Lung (tissue), 11 donors: ENCODE measurements at regions not wholly inside any gene's neighbourhood (a gene's known extent, or its start where the extent isn't known, plus 50 kb on each side); places are given as distances from the start of the nearest gene placed in this dataset.

Source experiments
- ATAC-seq: fragments of 200-7000 bp; cut with Tn5 transposase; one replicate; pipeline ENCODE4 v1.9.1; 2020; ENCODE audit warnings: moderate number of reproducible peaks; ENCODE audit not compliant: insufficient read depth, low FRiP score
- DNase-seq, 3 donors: peaks; one replicate each; pipeline ENCODE4 v3.0.0-alpha.2; 2013 to 2017
- H3K27ac ChIP-seq, 2 donors: one replicate each; pipeline ENCODE4 v1.5.1; 2013; ENCODE audit warnings: mild to moderate bottlenecking in 2 of 2, moderate library complexity in 2 of 2, control low read depth in 1 of 2, inconsistent platforms in 1 of 2, low read depth in 1 of 2, low read length in 1 of 2
- H3K27me3 ChIP-seq, 3 donors: one replicate each; pipeline ENCODE4 v1.5.1; 2013; ENCODE audit warnings: low read length in 2 of 3; ENCODE audit not compliant: control insufficient read depth in 3 of 3, insufficient read depth in 3 of 3
- H3K36me3 ChIP-seq, 4 donors: one replicate each; pipeline ENCODE4 v1.5.1; 2013; ENCODE audit warnings: low read length in 4 of 4, mild to moderate bottlenecking in 1 of 4, moderate library complexity in 1 of 4; ENCODE audit not compliant: control insufficient read depth in 4 of 4, insufficient read depth in 4 of 4
- H3K4me1 ChIP-seq, 5 donors: one replicate each; pipeline ENCODE4 v1.5.1; 2013; ENCODE audit warnings: low read length in 5 of 5, mild to moderate bottlenecking in 2 of 5, moderate library complexity in 1 of 5; ENCODE audit not compliant: control insufficient read depth in 5 of 5, insufficient read depth in 5 of 5
- H3K4me3 ChIP-seq: one replicate; pipeline ENCODE4 v1.5.1; 2013; ENCODE audit warnings: mild to moderate bottlenecking, control low read depth, moderate library complexity
- H3K9ac ChIP-seq, 2 donors: one replicate each; pipeline ENCODE4 v1.5.1; 2013; ENCODE audit warnings: low read length in 2 of 2, control low read depth in 1 of 2; ENCODE audit not compliant: insufficient read depth in 1 of 2
- H3K9me3 ChIP-seq, 4 donors: one replicate each; pipeline ENCODE4 v1.5.1; 2013; ENCODE audit warnings: low read length in 3 of 4, mild to moderate bottlenecking in 1 of 4, moderate library complexity in 1 of 4; ENCODE audit not compliant: control insufficient read depth in 4 of 4, insufficient read depth in 3 of 4
- WGBS, 2 donors: extraction: QIAGEN DNeasy Blood & Tissue Kit; methylation state at CpG; one replicate each; pipeline ENCODE4 v1.1.7; 2013; 5-methylcytosine and 5-hydroxymethylcytosine counted together
- TF ChIP-seq, protein P1 (sequence below): IDR thresholded peaks from 2 replicates; pipeline ENCODE4 v1.5.1; 2012; ENCODE audit warnings: mild to moderate bottlenecking; ENCODE audit errors: control extremely low read depth, extremely low read depth
- donor health status: control.
- donor health status: control.
- donor health status: Bipolar disorder and iron deficiency.
- donor health status: healthy.
- donor health status: DM: yes; HTN: yes; CAD: no.

DNA sequence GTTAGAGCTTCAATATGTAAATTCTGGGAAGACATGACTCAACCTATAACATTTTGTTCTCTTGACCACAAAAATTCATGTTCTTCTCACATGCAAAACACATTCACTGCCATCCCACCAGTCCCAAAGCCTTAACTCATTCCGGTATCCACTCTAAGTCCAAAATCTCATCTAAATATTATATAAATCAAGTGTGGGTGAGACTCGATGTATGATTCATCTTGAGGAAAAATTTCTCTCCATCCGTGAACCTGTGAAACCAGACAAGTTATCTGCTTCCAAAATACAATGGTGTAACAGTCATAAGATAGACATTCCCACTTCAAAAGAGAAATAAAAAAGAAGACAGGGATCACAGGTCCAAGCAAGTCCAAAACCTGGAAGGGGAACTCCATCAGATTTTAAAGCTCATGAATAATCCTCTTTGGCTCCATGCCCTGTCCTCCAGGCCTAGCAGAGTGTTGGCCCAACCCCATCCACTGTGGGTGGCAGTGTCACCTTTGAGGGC lies 101.3 kb downstream of the RAD51AP2 start:
- H3K4me1 ChIP-seq: no peaks in the 10 kb centered on the region
- H3K4me3 ChIP-seq: no peak overlapping the region
- DNase-seq: no peak
- no peaks in the 10 kb centered on the region for H3K9me3 ChIP-seq
- TF ChIP-seq, protein P1, sequence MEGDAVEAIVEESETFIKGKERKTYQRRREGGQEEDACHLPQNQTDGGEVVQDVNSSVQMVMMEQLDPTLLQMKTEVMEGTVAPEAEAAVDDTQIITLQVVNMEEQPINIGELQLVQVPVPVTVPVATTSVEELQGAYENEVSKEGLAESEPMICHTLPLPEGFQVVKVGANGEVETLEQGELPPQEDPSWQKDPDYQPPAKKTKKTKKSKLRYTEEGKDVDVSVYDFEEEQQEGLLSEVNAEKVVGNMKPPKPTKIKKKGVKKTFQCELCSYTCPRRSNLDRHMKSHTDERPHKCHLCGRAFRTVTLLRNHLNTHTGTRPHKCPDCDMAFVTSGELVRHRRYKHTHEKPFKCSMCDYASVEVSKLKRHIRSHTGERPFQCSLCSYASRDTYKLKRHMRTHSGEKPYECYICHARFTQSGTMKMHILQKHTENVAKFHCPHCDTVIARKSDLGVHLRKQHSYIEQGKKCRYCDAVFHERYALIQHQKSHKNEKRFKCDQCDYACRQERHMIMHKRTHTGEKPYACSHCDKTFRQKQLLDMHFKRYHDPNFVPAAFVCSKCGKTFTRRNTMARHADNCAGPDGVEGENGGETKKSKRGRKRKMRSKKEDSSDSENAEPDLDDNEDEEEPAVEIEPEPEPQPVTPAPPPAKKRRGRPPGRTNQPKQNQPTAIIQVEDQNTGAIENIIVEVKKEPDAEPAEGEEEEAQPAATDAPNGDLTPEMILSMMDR: no peak
- ATAC-seq: no peak
- 86 to 94% methylated on average over 3 of the region's 3 CpGs for WGBS, 2 donors
- H3K36me3 ChIP-seq: no peaks in the 10 kb centered on the region
- peaks cover 0 to 2% (median 0%) of the 10 kb centered on the region in 3 donors for H3K27me3 ChIP-seq
- no peak overlapping the region for H3K27ac ChIP-seq
- H3K9ac ChIP-seq: no peak overlapping the region

DNA sequence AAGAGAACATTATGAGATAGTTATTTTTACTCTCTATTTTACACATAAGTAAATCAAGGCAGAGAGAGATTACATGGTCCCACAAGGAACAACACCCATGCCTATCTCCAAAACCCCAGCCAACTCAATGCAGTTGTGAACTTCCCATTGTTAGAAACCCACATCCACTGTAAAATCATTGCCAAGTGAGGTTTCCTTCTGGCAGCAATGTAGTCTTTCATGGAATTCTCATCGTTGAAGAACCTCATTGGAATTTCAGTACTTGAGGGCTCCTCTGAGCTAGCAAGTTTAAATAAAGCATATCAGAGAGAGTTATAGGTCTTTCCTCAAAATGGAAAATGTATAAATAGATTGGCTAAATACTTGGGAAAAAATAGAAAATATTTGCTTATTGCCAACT lies 105.2 kb downstream of the RAD51AP2 start:
- H3K4me3 ChIP-seq: no peak overlapping the region
- DNase-seq (no peak), ATAC-seq (no peak)
- H3K9ac ChIP-seq: no peak overlapping the region
- peaks cover 0 to 1% (median 0%) of the 10 kb centered on the region in 3 donors for H3K27me3 ChIP-seq
- TF ChIP-seq, protein P1: no peak
- WGBS, 2 donors: 62 to 65% methylated on average over 1 of the region's 1 CpG
- H3K9me3 ChIP-seq: peaks cover 0 to 2% (median 0%) of the 10 kb centered on the region in 4 donors
- no peaks in the 10 kb centered on the region for H3K36me3 ChIP-seq
- no peak overlapping the region for H3K27ac ChIP-seq
- H3K4me1 ChIP-seq: no peaks in the 10 kb centered on the region

DNA sequence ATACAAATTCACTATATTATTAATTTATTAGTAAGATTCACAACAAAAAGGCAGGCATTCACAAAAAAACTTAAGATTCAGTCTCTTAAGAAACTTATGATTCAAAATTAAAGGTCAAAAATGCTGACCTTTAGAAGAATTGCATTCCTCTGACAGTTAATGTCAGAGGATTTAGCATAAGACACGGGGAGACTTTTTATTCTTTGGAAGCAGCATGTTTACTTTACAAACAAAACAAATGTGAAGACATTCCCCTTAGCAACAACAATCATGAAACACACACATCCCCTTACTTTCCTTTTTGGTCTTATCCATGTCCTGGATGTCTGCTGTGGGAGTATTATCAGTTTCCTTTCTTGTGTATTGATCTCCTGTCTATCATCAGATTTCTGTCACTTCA lies 117.1 kb downstream of the RAD51AP2 start:
- ATAC-seq: no peak
- WGBS, 2 donors: 35 to 43% methylated on average over 1 of the region's 1 CpG
- no peak overlapping the region for H3K27ac ChIP-seq

More for the DNA sequence above, 117.1 kb downstream of the RAD51AP2 start:
- Histone ChIP-seq H3K27me3 (no peaks in the 10 kb centered on the region), H3K36me3 (no peaks in the 10 kb centered on the region), H3K9me3 (peaks cover 0 to 17% (median 3%) of the 10 kb centered on the region in 4 donors), H3K4me3 (no peak overlapping the region), H3K9ac (no peak overlapping the region), H3K4me1 (no peaks in the 10 kb centered on the region)
- TF ChIP-seq, protein P1: no peak
- DNase-seq: no peak
